SK-N-SH (cell line): ENCODE measurements at regions not wholly inside any gene's neighbourhood (a gene's known extent, or its start where the extent isn't known, plus 50 kb on each side); places are given as distances from the start of the nearest gene placed in this dataset.

ENCODE experiments used
- CTCF ChIA-PET: fragments of 300-600, 350-600 bp; formaldehyde crosslinking; extraction: SDS; loops from one replicate; lab custom pipeline; 2021; lab: Yijun Ruan, JAX
- POLR2A ChIA-PET: fragments of 350-600 bp; sonication (Branson Sonifier 250); formaldehyde crosslinking; extraction: SDS; loops from one replicate; lab custom pipeline; 2020; ENCODE audit warnings: antibody characterized with exemption, inconsistent platforms; lab: Yijun Ruan, JAX
- DNase-seq: peaks from one replicate; pipeline ENCODE4 v3.0.0; 2012
- H2AFZ ChIP-seq: fragments of 200-600 bp; sonication (generic); 2 replicates; pipeline ENCODE4 v1.8.1; 2016; ENCODE audit warnings: antibody characterized with exemption, mild to moderate bottlenecking, low read depth
- H3F3A ChIP-seq: fragments of 200-600 bp; sonication (generic); replicated peaks from 2 replicates; pipeline ENCODE3; 2016; ENCODE audit warnings: antibody characterized with exemption, mild to moderate bottlenecking; ENCODE audit not compliant: insufficient read depth
- H3K27ac ChIP-seq, 2 experiments: fragments of 200-500 bp in 1 of 2; fragments of 200-600 bp in 1 of 2; sonication (Bioruptor generic) in 1 of 2; sonication (generic), shearing (Covaris generic) in 1 of 2; 2 replicates each; pipeline versions ENCODE4 v1.5.1 to v1.6.1; 2014 to 2016; ENCODE audit warnings: low read depth in 2 of 2, inconsistent platforms in 1 of 2, low read length in 1 of 2, mild to moderate bottlenecking in 1 of 2, mixed read lengths in 1 of 2
- H3K27me3 ChIP-seq: fragments of 200-600 bp; sonication (generic), shearing (Covaris generic); 2 replicates; pipeline ENCODE4 v1.6.1; 2016; ENCODE audit warnings: mixed run types; ENCODE audit not compliant: insufficient read depth
- H3K36me3 ChIP-seq, 2 experiments: fragments of 200-500 bp in 1 of 2; fragments of 200-600 bp in 1 of 2; sonication (Bioruptor generic) in 1 of 2; sonication (generic) in 1 of 2; replicated peaks in 1 of 2; 2 replicates each; pipeline versions ENCODE3 to v1.5.1; 2014 to 2016; ENCODE audit warnings: low read length in 1 of 2, mild to moderate bottlenecking in 1 of 2; ENCODE audit not compliant: insufficient read depth in 2 of 2, control insufficient read depth in 1 of 2
- H3K4me1 ChIP-seq, 2 experiments: fragments of 200-500 bp in 1 of 2; fragments of 200-600 bp in 1 of 2; sonication (Bioruptor generic) in 1 of 2; sonication (generic), shearing (Covaris generic) in 1 of 2; 2 replicates each; pipeline versions ENCODE4 v1.5.1 to v1.6.1; 2014 to 2016; ENCODE audit warnings: low read depth in 1 of 2, low read length in 1 of 2, mixed run types in 1 of 2; ENCODE audit not compliant: insufficient read depth in 2 of 2, control insufficient read depth in 1 of 2
- H3K4me2 ChIP-seq: fragments of 200-600 bp; sonication (generic), shearing (Covaris generic); 2 replicates; pipeline ENCODE4 v1.6.1; 2017; ENCODE audit warnings: mixed run types
- H3K4me3 ChIP-seq, 2 experiments: fragments of 200-500 bp in 1 of 2; fragments of 200-600 bp in 1 of 2; sonication (Bioruptor generic) in 1 of 2; sonication (generic), shearing (Covaris generic) in 1 of 2; 2 replicates each; pipeline versions ENCODE4 v1.5.1 to v1.8.1; 2014 to 2016; ENCODE audit warnings: low read depth in 2 of 2, inconsistent platforms in 1 of 2, low read length in 1 of 2, mild to moderate bottlenecking in 1 of 2, mixed read lengths in 1 of 2, moderate library complexity in 1 of 2
- H3K79me2 ChIP-seq: fragments of 200-600 bp; sonication (generic); 2 replicates; pipeline ENCODE4 v1.8.1; 2017; ENCODE audit warnings: mild to moderate bottlenecking; ENCODE audit not compliant: insufficient read depth
- H3K9ac ChIP-seq: fragments of 200-600 bp; sonication (generic); 2 replicates; pipeline ENCODE4 v1.6.1; 2017; ENCODE audit warnings: mixed run types
- H3K9me2 ChIP-seq: fragments of 200-600 bp; sonication (generic); 2 replicates; pipeline ENCODE4 v1.6.1; 2017; ENCODE audit warnings: mixed run types
- H3K9me3 ChIP-seq: fragments of 200-600 bp; sonication (generic); 2 replicates; pipeline ENCODE4 v1.6.1; 2017; ENCODE audit warnings: mixed run types, mild to moderate bottlenecking, moderate library complexity
- H4K20me1 ChIP-seq: fragments of 200-600 bp; sonication (generic); 2 replicates; pipeline ENCODE4 v1.6.1; 2017; ENCODE audit warnings: mild to moderate bottlenecking, mixed run types; ENCODE audit not compliant: insufficient read depth
- CHD2 ChIP-seq: fragments of 150-350 bp; IDR thresholded peaks from 2 replicates; pipeline ENCODE4 v1.6.1; 2018; ENCODE audit warnings: low read length; ENCODE audit not compliant: partially characterized antibody
- ELF1 ChIP-seq: IDR thresholded peaks from 2 replicates; pipeline ENCODE4 v1.4.0; 2012
- FOSL2 ChIP-seq: IDR thresholded peaks from 2 replicates; pipeline ENCODE4 v1.4.0; 2012; ENCODE audit warnings: low read depth, mild to moderate bottlenecking, moderate library complexity, borderline replicate concordance
- FOXJ3 ChIP-seq: sonication (generic); formaldehyde crosslinking; IDR thresholded peaks from 2 replicates; pipeline ENCODE4 v1.5.1; 2020; ENCODE audit warnings: mild to moderate bottlenecking, missing genetic modification reagents
- GABPA ChIP-seq: IDR thresholded peaks from 2 replicates; pipeline ENCODE4 v1.4.0; 2012; ENCODE audit warnings: low read depth, mild to moderate bottlenecking
- GATA2 ChIP-seq: sonication (generic); formaldehyde crosslinking; IDR thresholded peaks from 2 replicates; pipeline ENCODE4 v1.5.0; 2020; ENCODE audit warnings: mild to moderate bottlenecking, missing genetic modification reagents
- JUND ChIP-seq: IDR thresholded peaks from 2 replicates; pipeline ENCODE4 v1.4.0; 2012
- MXI1 ChIP-seq: IDR thresholded peaks from 2 replicates; pipeline ENCODE4 v1.6.1; 2012; ENCODE audit warnings: mild to moderate bottlenecking, low read depth, low read length, improper control_type of control experiment
- NFIC ChIP-seq: IDR thresholded peaks from 2 replicates; pipeline ENCODE4 v1.4.0; 2012; ENCODE audit warnings: borderline replicate concordance
- NRF1 ChIP-seq: IDR thresholded peaks from 2 replicates; pipeline ENCODE4 v1.6.1; 2012; ENCODE audit warnings: low read depth, mild to moderate bottlenecking, low read length
- POLR2AphosphoS5 ChIP-seq: IDR thresholded peaks from 2 replicates; pipeline ENCODE4 v1.6.1; 2012; ENCODE audit warnings: low read depth, low read length
- RFX5 ChIP-seq: IDR thresholded peaks from 2 replicates; pipeline ENCODE4 v1.6.1; 2012; ENCODE audit warnings: mild to moderate bottlenecking, improper control_type of control experiment, low read length
- RXRA ChIP-seq: IDR thresholded peaks from 2 replicates; pipeline ENCODE4 v1.4.0; 2012; ENCODE audit warnings: low read depth, mild to moderate bottlenecking, borderline replicate concordance
- SIN3A ChIP-seq: IDR thresholded peaks from 2 replicates; pipeline ENCODE4 v1.6.1; 2012; ENCODE audit warnings: low read depth, mild to moderate bottlenecking, low read length, moderate library complexity, borderline replicate concordance
- TAF1 ChIP-seq: IDR thresholded peaks from 2 replicates; pipeline ENCODE4 v1.6.1; 2012; ENCODE audit warnings: low read depth, mild to moderate bottlenecking, low read length, moderate library complexity, borderline replicate concordance
- TEAD4 ChIP-seq: IDR thresholded peaks from 2 replicates; pipeline ENCODE4 v1.4.0; 2012; ENCODE audit warnings: mild to moderate bottlenecking, borderline replicate concordance; ENCODE audit not compliant: insufficient read depth
- USF2 ChIP-seq: fragments of 150-350 bp; IDR thresholded peaks from 2 replicates; pipeline ENCODE4 v1.6.1; 2017; ENCODE audit warnings: antibody characterized with exemption, low read length, low read depth, borderline replicate concordance
- YY1 ChIP-seq: IDR thresholded peaks from 2 replicates; pipeline ENCODE4 v1.4.0; 2012; ENCODE audit warnings: low read depth, mild to moderate bottlenecking
- ZBTB33 ChIP-seq: IDR thresholded peaks from 2 replicates; pipeline ENCODE4 v1.4.0; 2012; ENCODE audit warnings: low read depth, borderline replicate concordance
- WGBS: methylation state at CpG from one replicate; pipeline ENCODE4 v1.1.6; 2017; ENCODE audit warnings: low lambda C conversion rate; 5-methylcytosine and 5-hydroxymethylcytosine counted together
- TF ChIP-seq, protein P1 (sequence below): IDR thresholded peaks from 2 replicates; pipeline ENCODE4 v1.4.0; 2012; ENCODE audit warnings: low read depth
- TF ChIP-seq, protein P2 (sequence below): IDR thresholded peaks from 2 replicates; pipeline ENCODE4 v1.4.0; 2012; ENCODE audit warnings: low read depth, borderline replicate concordance
- TF ChIP-seq, protein P3 (sequence below): IDR thresholded peaks from 2 replicates; pipeline ENCODE4; 2012

DNA sequence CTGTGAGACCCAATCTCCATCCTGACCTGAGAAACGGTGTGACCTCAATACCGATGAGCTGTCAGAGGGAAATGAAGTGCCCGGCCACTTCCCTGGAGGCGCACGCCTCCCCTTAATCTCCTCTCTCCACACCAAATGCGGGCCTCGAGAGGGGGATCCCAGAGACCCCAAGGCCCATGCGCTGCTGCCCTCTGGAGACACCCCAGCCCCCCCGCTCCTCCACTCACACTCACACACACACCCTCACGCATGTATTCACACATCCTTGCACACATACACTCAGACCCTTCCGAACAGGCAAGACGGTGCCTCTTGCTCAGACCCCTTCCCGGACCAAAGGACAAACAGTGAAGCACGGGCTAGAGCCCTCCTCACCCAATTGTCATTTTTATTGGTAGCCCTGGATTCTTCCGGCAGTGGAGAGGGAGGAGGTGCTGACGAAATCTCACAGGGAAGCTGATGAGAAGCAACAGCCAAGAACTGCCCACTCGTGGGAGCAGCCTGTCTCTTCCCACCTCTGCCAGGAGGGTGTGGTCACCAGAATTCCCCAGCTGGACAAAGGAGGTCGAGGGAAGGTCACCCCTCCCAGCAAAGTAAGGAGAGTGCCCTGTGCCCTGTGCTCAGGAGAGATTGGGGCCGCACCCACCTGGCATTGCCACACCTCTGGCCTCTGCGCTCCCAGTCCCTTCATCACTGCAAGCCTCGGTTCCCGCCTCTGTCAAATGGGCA, 136.0 kb upstream of the TNRC6C start:
- Histone ChIP-seq H3K36me3 (no peaks in the 10 kb centered on the region), H3K9ac (no peak overlapping the region), H3K9me2 (no peaks in the 10 kb centered on the region), H2AFZ (no peak overlapping the region), H3K4me2 (no peak overlapping the region), H3K27ac (no peak overlapping the region), H3K79me2 (no peaks in the 10 kb centered on the region), H3K27me3 (no peaks in the 10 kb centered on the region), H4K20me1 (no peaks in the 10 kb centered on the region), H3K4me1 (peaks cover 0 to 16% of the 10 kb centered on the region in 2 experiments; a peak in 1 of 4 replicates), H3K9me3 (no peaks in the 10 kb centered on the region), H3K4me3 (no peak overlapping the region), H3F3A (no peaks in the 10 kb centered on the region)
- WGBS = 76% methylated on average over 22 of the region's 22 CpGs
- TF ChIP-seq, protein P1, sequence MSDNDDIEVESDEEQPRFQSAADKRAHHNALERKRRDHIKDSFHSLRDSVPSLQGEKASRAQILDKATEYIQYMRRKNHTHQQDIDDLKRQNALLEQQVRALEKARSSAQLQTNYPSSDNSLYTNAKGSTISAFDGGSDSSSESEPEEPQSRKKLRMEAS = no peak
- no peak for TF ChIP-seq CHD2
- TF ChIP-seq, protein P2, sequence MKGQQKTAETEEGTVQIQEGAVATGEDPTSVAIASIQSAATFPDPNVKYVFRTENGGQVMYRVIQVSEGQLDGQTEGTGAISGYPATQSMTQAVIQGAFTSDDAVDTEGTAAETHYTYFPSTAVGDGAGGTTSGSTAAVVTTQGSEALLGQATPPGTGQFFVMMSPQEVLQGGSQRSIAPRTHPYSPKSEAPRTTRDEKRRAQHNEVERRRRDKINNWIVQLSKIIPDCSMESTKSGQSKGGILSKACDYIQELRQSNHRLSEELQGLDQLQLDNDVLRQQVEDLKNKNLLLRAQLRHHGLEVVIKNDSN = no peak
- no peak for TF ChIP-seq RFX5
- no peak for TF ChIP-seq NRF1
- TF ChIP-seq TEAD4 = no peak
- no peak for TF ChIP-seq TAF1
- no peak for TF ChIP-seq YY1
- TF ChIP-seq ZBTB33 = no peak
- no peak for TF ChIP-seq ELF1
- TF ChIP-seq POLR2AphosphoS5 = no peak
- TF ChIP-seq RXRA = no peak
- DNase-seq = no peak
- POLR2A ChIA-PET = no interaction called here
- CTCF ChIA-PET = interaction anchor here (0.6 to 1.2 kb wide), 2 partner anchors 9 to 69 kb away, joined by 3 read pairs; no protein-coding TSS in a partner anchor

- WGBS = 85% methylated on average over 11 of the region's 11 CpGs
- H3K9me2 ChIP-seq = no peaks in the 10 kb centered on the region
- DNase-seq = peak; percentile 21
- POLR2A ChIA-PET = interaction anchor here (0.6 kb wide), 1 partner anchor 375 kb away, joined by 3 read pairs; no protein-coding TSS in a partner anchor
- no peaks in the 10 kb centered on the region for H3K79me2 ChIP-seq
- H3K4me1 ChIP-seq = peaks cover 0 to 22% of the 10 kb centered on the region in 2 experiments; a peak in 1 of 4 replicates
- H3K4me2 ChIP-seq = no peak overlapping the region
- H2AFZ ChIP-seq = no peak overlapping the region
- no peak overlapping the region for H3K9ac ChIP-seq
- H3K36me3 ChIP-seq = no peaks in the 10 kb centered on the region
- CTCF ChIA-PET = interaction anchor here (1.1 to 1.4 kb wide), 2 partner anchors 13 to 282 kb away, joined by 3 to 4 read pairs; no protein-coding TSS in a partner anchor
- no peaks in the 10 kb centered on the region for H4K20me1 ChIP-seq
- no peaks in the 10 kb centered on the region for H3K9me3 ChIP-seq
- H3K27ac ChIP-seq = no peak overlapping the region
- no peaks in the 10 kb centered on the region for H3K27me3 ChIP-seq
- H3K4me3 ChIP-seq = no peak overlapping the region
- H3F3A ChIP-seq = peaks cover 13% of the 10 kb centered on the region
- no peak for TF ChIP-seq YY1
- no peak for TF ChIP-seq JUND
- no peak for TF ChIP-seq FOSL2
- no peak for TF ChIP-seq FOXJ3 (CRISPR knock-in tag)
- no peak for TF ChIP-seq SIN3A
- no peak for TF ChIP-seq CHD2
- no peak for TF ChIP-seq MXI1
- TF ChIP-seq, protein P3, sequence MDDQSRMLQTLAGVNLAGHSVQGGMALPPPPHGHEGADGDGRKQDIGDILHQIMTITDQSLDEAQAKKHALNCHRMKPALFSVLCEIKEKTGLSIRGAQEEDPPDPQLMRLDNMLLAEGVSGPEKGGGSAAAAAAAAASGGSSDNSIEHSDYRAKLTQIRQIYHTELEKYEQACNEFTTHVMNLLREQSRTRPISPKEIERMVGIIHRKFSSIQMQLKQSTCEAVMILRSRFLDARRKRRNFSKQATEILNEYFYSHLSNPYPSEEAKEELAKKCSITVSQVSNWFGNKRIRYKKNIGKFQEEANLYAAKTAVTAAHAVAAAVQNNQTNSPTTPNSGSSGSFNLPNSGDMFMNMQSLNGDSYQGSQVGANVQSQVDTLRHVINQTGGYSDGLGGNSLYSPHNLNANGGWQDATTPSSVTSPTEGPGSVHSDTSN = no peak
- TF ChIP-seq, protein P1 = no peak
- no peak for TF ChIP-seq USF2
- TF ChIP-seq GATA2 (CRISPR knock-in tag) = no peak
- TF ChIP-seq NFIC = no peak
- no peak for TF ChIP-seq GABPA
- no peak for TF ChIP-seq NRF1
Observed at GRCh38 chr17:77824102-77824779, 134.3 kb upstream of the TNRC6C start.
